ENCODE measurements at regions not wholly inside any gene's neighbourhood (a gene's known extent, or its start where the extent isn't known, plus 50 kb on each side); places are given as distances from the start of the nearest gene placed in this dataset.

GRCh38 chr6:90973188-90973587, 386.3 kb upstream of the MAP3K7 start:
- Histone ChIP-seq H2BK20ac (ENCODE audit: low read length) (no peak overlapping the region), H4K91ac (replicated peaks; ENCODE audit: insufficient read length, low read length) (no peak overlapping the region), H4K5ac (ENCODE audit: insufficient read length, low read depth, low read length) (no peak overlapping the region), H3K27ac (ENCODE audit: low read depth, low read length) (no peak overlapping the region), H2AK5ac (ENCODE audit: low read depth, low read length) (no peak overlapping the region), H3K56ac (replicated peaks; ENCODE audit: insufficient read length, low read depth, low read length) (no peak overlapping the region), H2BK120ac (replicated peaks; ENCODE audit: low read depth, low read length) (no peak overlapping the region), H2BK15ac (ENCODE audit: low read length) (no peak overlapping the region), H4K20me1 (replicated peaks in 1 of 2; ENCODE audit: control insufficient read depth in 1 of 2, insufficient read depth in 2 of 2, low read length in 2 of 2) (no peaks in the 10 kb centered on the region), H3K4ac (replicated peaks; ENCODE audit: insufficient read length, low read depth, low read length) (no peak overlapping the region), H3K9ac (replicated peaks in 1 of 4; ENCODE audit: extremely low read depth in 1 of 4, low read depth in 3 of 4, low read length in 3 of 4) (no peak overlapping the region), H4K8ac (ENCODE audit: extremely low read depth, insufficient read depth, low read length) (no peak overlapping the region), H3K4me3 (ENCODE audit: extremely low read depth in 1 of 4, insufficient read depth in 2 of 4, low read depth in 3 of 4, low read length in 4 of 4) (no peak overlapping the region), H3K4me2 (ENCODE audit: insufficient read depth in 1 of 2, low read depth in 2 of 2, low read length in 2 of 2) (no peak overlapping the region), H3K23ac (ENCODE audit: insufficient read length) (no peak overlapping the region), H3K23me2 (ENCODE audit: low read depth, low read length) (no peaks in the 10 kb centered on the region), H3K79me1 (ENCODE audit: low read depth, low read length) (no peaks in the 10 kb centered on the region), H2BK5ac (ENCODE audit: low read depth, low read length) (no peak overlapping the region), H3K14ac (ENCODE audit: insufficient read length) (no peak overlapping the region), H2AFZ (ENCODE audit: low read length) (no peak overlapping the region), H3K18ac (ENCODE audit: extremely low read depth, low read length) (no peak overlapping the region), H2BK12ac (ENCODE audit: low read depth, low read length) (no peak overlapping the region), H3K36me3 (ENCODE audit: control insufficient read depth in 2 of 4, insufficient read depth in 4 of 4, low read length in 3 of 4) (no peaks in the 10 kb centered on the region), H3K79me2 (ENCODE audit: control insufficient read depth in 1 of 2, insufficient read depth in 2 of 2, low read length in 2 of 2) (no peaks in the 10 kb centered on the region), H3K4me1 (replicated peaks in 1 of 4; ENCODE audit: control insufficient read depth in 3 of 4, insufficient read depth in 4 of 4, low read length in 3 of 4) (no peaks in the 10 kb centered on the region), H3K9me3 (ENCODE audit: insufficient read depth in 2 of 2, low read depth in 1 of 2, low read length in 1 of 2) (no peaks in the 10 kb centered on the region), H3K27me3 (replicated peaks in 1 of 4; ENCODE audit: control insufficient read depth in 3 of 4, extremely low read depth in 1 of 4, insufficient read depth in 3 of 4, low read length in 3 of 4) (no peaks in the 10 kb centered on the region; a peak in 1 of 7 replicates)
- DNase-seq (ENCODE audit: low read depth in 1 of 2, low spot score in 2 of 2) (no peak), FAIRE-seq (no peak)
- ChIA-PET CTCF (ENCODE audit: partially characterized antibody) (interaction anchor here (0.8 kb wide), 1 partner anchor 32 kb away, joined by 3 read pairs; no protein-coding TSS in a partner anchor), POLR2A (ENCODE audit: partially characterized antibody) (no interaction called here)
- no peak for TF ChIP-seq PHF8 (conservative IDR thresholded peaks at IDR 0.05; ENCODE audit: low read depth, low read length)
- no peak for TF ChIP-seq USF2 (IDR thresholded peaks at IDR 0.05; ENCODE audit: low read length)
- no peak for TF ChIP-seq TBP (IDR thresholded peaks at IDR 0.05; ENCODE audit: low read depth, low read length)
- no peak for TF ChIP-seq KDM5A (IDR thresholded peaks at IDR 0.05; ENCODE audit: low read length)
- no peak for TF ChIP-seq BACH1 (IDR thresholded peaks at IDR 0.05; ENCODE audit: low read length)
- no peak for TF ChIP-seq TAF1 (IDR thresholded peaks at IDR 0.05; ENCODE audit: low read depth, low read length)

All from H1 (cell line).